ENCODE measurements at regions not wholly inside any gene's neighbourhood (a gene's known extent, or its start where the extent isn't known, plus 50 kb on each side); places are given as distances from the start of the nearest gene placed in this dataset.

DNA sequence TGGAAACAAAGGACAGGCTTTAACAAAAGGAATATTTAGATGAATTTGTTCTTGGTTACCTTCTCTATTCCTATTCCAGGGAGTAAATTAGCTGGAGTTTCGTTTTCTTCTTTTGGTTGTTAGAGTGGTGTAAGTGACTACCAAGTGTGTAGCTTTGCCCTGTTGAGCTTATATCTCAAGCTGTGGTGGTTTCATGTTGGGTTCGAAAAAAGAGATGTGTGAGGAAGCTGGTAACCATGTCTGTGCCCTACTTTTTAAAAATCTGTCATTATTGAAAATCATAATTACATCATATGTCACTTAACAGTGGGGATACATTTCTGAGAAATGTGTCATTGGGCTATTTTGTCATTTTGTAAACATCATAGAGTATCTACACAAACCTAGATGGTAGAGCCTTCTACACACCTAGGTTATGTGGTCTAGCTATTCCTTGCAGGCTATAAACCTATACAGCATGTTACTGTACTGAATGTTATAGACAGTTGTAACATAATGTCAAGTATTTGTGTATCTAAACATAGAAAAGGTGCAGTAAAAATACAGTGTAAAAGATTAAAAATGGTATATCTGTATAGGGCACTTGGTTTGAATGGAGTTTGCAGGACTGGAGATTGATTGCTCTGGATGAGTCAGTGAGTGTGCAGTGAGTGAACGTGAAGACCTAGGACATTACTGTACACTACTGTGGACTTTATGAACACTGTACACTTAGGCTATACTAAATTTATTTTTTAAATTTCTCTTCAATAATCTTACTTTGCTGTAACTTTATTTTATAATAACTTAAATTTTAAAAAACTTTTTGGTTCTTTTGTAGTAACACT, 90.4 kb downstream of the SEPTIN7 start:
- in situ Hi-C loops (cut with MboI; ENCODE audit: low pct_ligation_motif_present in 1 of 4, low pct_unique_long_range_greater_than_20kb in 1 of 4, low sequenced_read_pairs in 3 of 4), result loop anchor here in 1 of 4 donors (25.0 kb wide), 1 partner anchor 179 kb away; no protein-coding TSS in a partner anchor
- Histone ChIP-seq H3K4me1 (peaks cover 0 to 6% (median 1%) of the 10 kb centered on the region in 4 donors), H3K36me3 (peaks cover 0 to 22% (median 2%) of the 10 kb centered on the region in 4 donors), H3K9me3 (no peaks in the 10 kb centered on the region), H3K27me3 (no peaks in the 10 kb centered on the region), H3K4me3 (no peak overlapping the region), H3K27ac (no peak overlapping the region)
- intact Hi-C loops (cut with DNase I; ENCODE audit: low total_unique reads), result no loop called here
- no peak for DNase-seq
- TF ChIP-seq POLR2AphosphoS5 (IDR thresholded peaks at IDR 0.05) (no peak), POLR2A (IDR thresholded peaks at IDR 0.05) (no peak), EP300 (IDR thresholded peaks at IDR 0.05; ENCODE audit: low read depth) (no peak)
- TF ChIP-seq, protein P1, sequence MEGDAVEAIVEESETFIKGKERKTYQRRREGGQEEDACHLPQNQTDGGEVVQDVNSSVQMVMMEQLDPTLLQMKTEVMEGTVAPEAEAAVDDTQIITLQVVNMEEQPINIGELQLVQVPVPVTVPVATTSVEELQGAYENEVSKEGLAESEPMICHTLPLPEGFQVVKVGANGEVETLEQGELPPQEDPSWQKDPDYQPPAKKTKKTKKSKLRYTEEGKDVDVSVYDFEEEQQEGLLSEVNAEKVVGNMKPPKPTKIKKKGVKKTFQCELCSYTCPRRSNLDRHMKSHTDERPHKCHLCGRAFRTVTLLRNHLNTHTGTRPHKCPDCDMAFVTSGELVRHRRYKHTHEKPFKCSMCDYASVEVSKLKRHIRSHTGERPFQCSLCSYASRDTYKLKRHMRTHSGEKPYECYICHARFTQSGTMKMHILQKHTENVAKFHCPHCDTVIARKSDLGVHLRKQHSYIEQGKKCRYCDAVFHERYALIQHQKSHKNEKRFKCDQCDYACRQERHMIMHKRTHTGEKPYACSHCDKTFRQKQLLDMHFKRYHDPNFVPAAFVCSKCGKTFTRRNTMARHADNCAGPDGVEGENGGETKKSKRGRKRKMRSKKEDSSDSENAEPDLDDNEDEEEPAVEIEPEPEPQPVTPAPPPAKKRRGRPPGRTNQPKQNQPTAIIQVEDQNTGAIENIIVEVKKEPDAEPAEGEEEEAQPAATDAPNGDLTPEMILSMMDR (IDR thresholded peaks at IDR 0.05), result no peak
- WGBS, 2 donors (ENCODE audit: low coverage in 1 of 2), result 83 to 100% methylated on average over 3 of the region's 3 CpGs

GRCh38 chr7:35893649-35894048, 92.8 kb downstream of the SEPTIN7 start:
- intact Hi-C loops (cut with DNase I; ENCODE audit: low total_unique reads), result no loop called here
- Histone ChIP-seq H3K27me3 (no peaks in the 10 kb centered on the region), H3K36me3 (peaks cover 0 to 23% (median 7%) of the 10 kb centered on the region in 4 donors), H3K27ac (no peak overlapping the region), H3K4me1 (peaks cover 0 to 6% (median 1%) of the 10 kb centered on the region in 4 donors), H3K4me3 (no peak overlapping the region), H3K9me3 (no peaks in the 10 kb centered on the region)
- TF ChIP-seq POLR2A (IDR thresholded peaks at IDR 0.05), result no peak
- TF ChIP-seq POLR2AphosphoS5 (IDR thresholded peaks at IDR 0.05), result no peak
- TF ChIP-seq EP300 (IDR thresholded peaks at IDR 0.05; ENCODE audit: low read depth), result no peak
- TF ChIP-seq, protein P1 (IDR thresholded peaks at IDR 0.05), result no peak
- no peak for DNase-seq
- WGBS, 2 donors (ENCODE audit: low coverage in 1 of 2), result 95 to 100% methylated on average over 1 of the region's 1 CpG
- in situ Hi-C loops (cut with MboI; ENCODE audit: low pct_ligation_motif_present in 1 of 4, low pct_unique_long_range_greater_than_20kb in 1 of 4, low sequenced_read_pairs in 3 of 4), result loop anchor here in 1 of 4 donors (25.0 kb wide), 1 partner anchor 181 kb away; no protein-coding TSS in a partner anchor

- H3K4me1 ChIP-seq, result peaks cover 0 to 6% (median 1%) of the 10 kb centered on the region in 4 donors
- 85 to 92% methylated on average over 1 of the region's 1 CpG for WGBS, 2 donors (ENCODE audit: low coverage in 1 of 2)
- no peak for DNase-seq
- no peaks in the 10 kb centered on the region for H3K27me3 ChIP-seq
- peaks cover 0 to 29% (median 9%) of the 10 kb centered on the region in 4 donors for H3K36me3 ChIP-seq
- no peak overlapping the region for H3K27ac ChIP-seq
- intact Hi-C loops (cut with DNase I; ENCODE audit: low total_unique reads) (no loop called here), in situ Hi-C loops (cut with MboI; ENCODE audit: low pct_ligation_motif_present in 1 of 4, low pct_unique_long_range_greater_than_20kb in 1 of 4, low sequenced_read_pairs in 3 of 4) (loop anchor here in 1 of 4 donors (25.0 kb wide), 1 partner anchor 182 kb away; no protein-coding TSS in a partner anchor)
- H3K4me3 ChIP-seq, result no peak overlapping the region
- H3K9me3 ChIP-seq, result no peaks in the 10 kb centered on the region
- TF ChIP-seq, protein P1 (IDR thresholded peaks at IDR 0.05), result no peak
- no peak for TF ChIP-seq POLR2A (IDR thresholded peaks at IDR 0.05)
- TF ChIP-seq POLR2AphosphoS5 (IDR thresholded peaks at IDR 0.05), result no peak
- TF ChIP-seq EP300 (IDR thresholded peaks at IDR 0.05; ENCODE audit: low read depth), result no peak
Observed at GRCh38 chr7:35894721-35895120, 93.9 kb downstream of the SEPTIN7 start.

- Histone ChIP-seq H3K9me3 (no peaks in the 10 kb centered on the region), H3K4me3 (no peak overlapping the region), H3K4me1 (no peaks in the 10 kb centered on the region), H3K27ac (no peak overlapping the region), H3K36me3 (peaks cover 0 to 40% (median 18%) of the 10 kb centered on the region in 4 donors), H3K27me3 (no peaks in the 10 kb centered on the region)
- no peak for TF ChIP-seq POLR2AphosphoS5 (IDR thresholded peaks at IDR 0.05)
- TF ChIP-seq, protein P1 (IDR thresholded peaks at IDR 0.05), result no peak
- no peak for TF ChIP-seq EP300 (IDR thresholded peaks at IDR 0.05; ENCODE audit: low read depth)
- no peak for TF ChIP-seq POLR2A (IDR thresholded peaks at IDR 0.05)
- 81 to 95% methylated on average over 2 of the region's 2 CpGs for WGBS, 2 donors (ENCODE audit: low coverage in 1 of 2)
- DNase-seq, result no peak
- in situ Hi-C loops (cut with MboI; ENCODE audit: low pct_ligation_motif_present in 1 of 4, low pct_unique_long_range_greater_than_20kb in 1 of 4, low sequenced_read_pairs in 3 of 4) (no loop called here), intact Hi-C loops (cut with DNase I; ENCODE audit: low total_unique reads) (loop anchor here (5.0 kb wide), 1 partner anchor 98 kb away; the partner anchor contains the start of gene SEPTIN7)
Observed at GRCh38 chr7:35900651-35901050, 99.8 kb downstream of the SEPTIN7 start.
